ENCODE measurements at regions not wholly inside any gene's neighbourhood (a gene's known extent, or its start where the extent isn't known, plus 50 kb on each side); places are given as distances from the start of the nearest gene placed in this dataset.

- 90% methylated on average over 7 of the region's 7 CpGs for WGBS
These were observed 295.3 kb upstream of the PRKCQ start for GRCh38 chr10:6875269-6875865.

GRCh38 chr10:6871128-6871527, 291.1 kb upstream of the PRKCQ start:
- H3K4me1 ChIP-seq (ENCODE audit: control insufficient read depth in 2 of 2, insufficient read depth in 2 of 2, low read length in 2 of 2) = no peaks in the 10 kb centered on the region
- no peak overlapping the region for H3K27ac ChIP-seq (ENCODE audit: low read depth in 1 of 2, low read length in 1 of 2)
- no peaks in the 10 kb centered on the region for H3K36me3 ChIP-seq (ENCODE audit: control insufficient read depth in 2 of 2, insufficient read depth in 2 of 2, low read length in 1 of 2)
- no peaks in the 10 kb centered on the region for H3K27me3 ChIP-seq (ENCODE audit: control insufficient read depth in 2 of 2, insufficient read depth in 1 of 2, low read length in 1 of 2)
- WGBS = 97% methylated on average over 10 of the region's 10 CpGs
- H3K9me3 ChIP-seq (ENCODE audit: control insufficient read depth in 2 of 2, insufficient read depth in 1 of 2, low read length in 1 of 2) = no peaks in the 10 kb centered on the region
- no peak overlapping the region for H3K4me3 ChIP-seq (ENCODE audit: low read length in 2 of 2)
- no peak for DNase-seq (ENCODE audit: low read depth in 6 of 9, low spot score in 9 of 9)

More at GRCh38 chr10:6875269-6875865, 295.3 kb upstream of the PRKCQ start:
- no peaks in the 10 kb centered on the region for H3K36me3 ChIP-seq (ENCODE audit: control insufficient read depth in 2 of 2, insufficient read depth in 2 of 2, low read length in 1 of 2)
- no peak overlapping the region for H3K27ac ChIP-seq (ENCODE audit: low read depth in 1 of 2, low read length in 1 of 2)
- H3K4me1 ChIP-seq (ENCODE audit: control insufficient read depth in 2 of 2, insufficient read depth in 2 of 2, low read length in 2 of 2) = peaks cover 11 to 12% of the 10 kb centered on the region in 2 donors
- no peaks in the 10 kb centered on the region for H3K9me3 ChIP-seq (ENCODE audit: control insufficient read depth in 2 of 2, insufficient read depth in 1 of 2, low read length in 1 of 2)
- H3K4me3 ChIP-seq (ENCODE audit: low read length in 2 of 2) = no peak overlapping the region
- no peak for DNase-seq (ENCODE audit: low read depth in 6 of 9, low spot score in 9 of 9)
- H3K27me3 ChIP-seq (ENCODE audit: control insufficient read depth in 2 of 2, insufficient read depth in 1 of 2, low read length in 1 of 2) = no peaks in the 10 kb centered on the region

GRCh38 chr10:6868036-6868725, 288.1 kb upstream of the PRKCQ start:
- no peaks in the 10 kb centered on the region for H3K36me3 ChIP-seq (ENCODE audit: control insufficient read depth in 2 of 2, insufficient read depth in 2 of 2, low read length in 1 of 2)
- no peaks in the 10 kb centered on the region for H3K4me1 ChIP-seq (ENCODE audit: control insufficient read depth in 2 of 2, insufficient read depth in 2 of 2, low read length in 2 of 2)
- WGBS = 84% methylated on average over 6 of the region's 6 CpGs
- no peaks in the 10 kb centered on the region for H3K27me3 ChIP-seq (ENCODE audit: control insufficient read depth in 2 of 2, insufficient read depth in 1 of 2, low read length in 1 of 2)
- H3K4me3 ChIP-seq (ENCODE audit: low read length in 2 of 2) = no peak overlapping the region
- no peak overlapping the region for H3K27ac ChIP-seq (ENCODE audit: low read depth in 1 of 2, low read length in 1 of 2)
- no peak for DNase-seq (ENCODE audit: low read depth in 6 of 9, low spot score in 9 of 9)
- H3K9me3 ChIP-seq (ENCODE audit: control insufficient read depth in 2 of 2, insufficient read depth in 1 of 2, low read length in 1 of 2) = no peaks in the 10 kb centered on the region

- Histone ChIP-seq H3K9me3 (ENCODE audit: control insufficient read depth in 2 of 2, insufficient read depth in 1 of 2, low read length in 1 of 2) (no peaks in the 10 kb centered on the region), H3K4me1 (ENCODE audit: control insufficient read depth in 2 of 2, insufficient read depth in 2 of 2, low read length in 2 of 2) (no peaks in the 10 kb centered on the region), H3K4me3 (ENCODE audit: low read length in 2 of 2) (no peak overlapping the region), H3K27ac (ENCODE audit: low read depth in 1 of 2, low read length in 1 of 2) (no peak overlapping the region), H3K27me3 (ENCODE audit: control insufficient read depth in 2 of 2, insufficient read depth in 1 of 2, low read length in 1 of 2) (no peaks in the 10 kb centered on the region), H3K36me3 (ENCODE audit: control insufficient read depth in 2 of 2, insufficient read depth in 2 of 2, low read length in 1 of 2) (no peaks in the 10 kb centered on the region)
- WGBS = 60% methylated on average over 2 of the region's 2 CpGs
- DNase-seq (ENCODE audit: low read depth in 6 of 9, low spot score in 9 of 9) = no peak
These were observed 286.7 kb upstream of the PRKCQ start for GRCh38 chr10:6866757-6867156.

GRCh38 chr10:6864142-6864541, 284.1 kb upstream of the PRKCQ start:
- WGBS = 97% methylated on average over 6 of the region's 6 CpGs
- no peak overlapping the region for H3K27ac ChIP-seq (ENCODE audit: low read depth in 1 of 2, low read length in 1 of 2)

GRCh38 chr10:6863381-6863780, 283.3 kb upstream of the PRKCQ start:
- H3K36me3 ChIP-seq (ENCODE audit: control insufficient read depth in 2 of 2, insufficient read depth in 2 of 2, low read length in 1 of 2) = no peaks in the 10 kb centered on the region
- no peaks in the 10 kb centered on the region for H3K9me3 ChIP-seq (ENCODE audit: control insufficient read depth in 2 of 2, insufficient read depth in 1 of 2, low read length in 1 of 2)
- no peak for DNase-seq (ENCODE audit: low read depth in 6 of 9, low spot score in 9 of 9)
- H3K4me3 ChIP-seq (ENCODE audit: low read length in 2 of 2) = no peak overlapping the region
- H3K27me3 ChIP-seq (ENCODE audit: control insufficient read depth in 2 of 2, insufficient read depth in 1 of 2, low read length in 1 of 2) = no peaks in the 10 kb centered on the region
- no peaks in the 10 kb centered on the region for H3K4me1 ChIP-seq (ENCODE audit: control insufficient read depth in 2 of 2, insufficient read depth in 2 of 2, low read length in 2 of 2)
- 98% methylated on average over 1 of the region's 1 CpG for WGBS
- H3K27ac ChIP-seq (ENCODE audit: low read depth in 1 of 2, low read length in 1 of 2) = no peak overlapping the region

More at GRCh38 chr10:6864142-6864541, 284.1 kb upstream of the PRKCQ start:
- Histone ChIP-seq H3K9me3 (ENCODE audit: control insufficient read depth in 2 of 2, insufficient read depth in 1 of 2, low read length in 1 of 2) (no peaks in the 10 kb centered on the region), H3K4me1 (ENCODE audit: control insufficient read depth in 2 of 2, insufficient read depth in 2 of 2, low read length in 2 of 2) (no peaks in the 10 kb centered on the region), H3K4me3 (ENCODE audit: low read length in 2 of 2) (no peak overlapping the region), H3K36me3 (ENCODE audit: control insufficient read depth in 2 of 2, insufficient read depth in 2 of 2, low read length in 1 of 2) (no peaks in the 10 kb centered on the region), H3K27me3 (ENCODE audit: control insufficient read depth in 2 of 2, insufficient read depth in 1 of 2, low read length in 1 of 2) (no peaks in the 10 kb centered on the region)
- DNase-seq (ENCODE audit: low read depth in 6 of 9, low spot score in 9 of 9) = no peak

- H3K9me3 ChIP-seq (ENCODE audit: control insufficient read depth in 2 of 2, insufficient read depth in 1 of 2, low read length in 1 of 2) = no peaks in the 10 kb centered on the region
- no peak overlapping the region for H3K4me3 ChIP-seq (ENCODE audit: low read length in 2 of 2)
- DNase-seq (ENCODE audit: low read depth in 6 of 9, low spot score in 9 of 9) = no peak
- H3K36me3 ChIP-seq (ENCODE audit: control insufficient read depth in 2 of 2, insufficient read depth in 2 of 2, low read length in 1 of 2) = no peaks in the 10 kb centered on the region
- no peaks in the 10 kb centered on the region for H3K4me1 ChIP-seq (ENCODE audit: control insufficient read depth in 2 of 2, insufficient read depth in 2 of 2, low read length in 2 of 2)
- WGBS = 98% methylated on average over 3 of the region's 3 CpGs
- H3K27ac ChIP-seq (ENCODE audit: low read depth in 1 of 2, low read length in 1 of 2) = no peak overlapping the region
- H3K27me3 ChIP-seq (ENCODE audit: control insufficient read depth in 2 of 2, insufficient read depth in 1 of 2, low read length in 1 of 2) = no peaks in the 10 kb centered on the region
These were observed 270.4 kb upstream of the PRKCQ start for GRCh38 chr10:6850452-6850851.

- Histone ChIP-seq H3K4me1 (ENCODE audit: control insufficient read depth in 2 of 2, insufficient read depth in 2 of 2, low read length in 2 of 2) (no peaks in the 10 kb centered on the region), H3K9me3 (ENCODE audit: control insufficient read depth in 2 of 2, insufficient read depth in 1 of 2, low read length in 1 of 2) (no peaks in the 10 kb centered on the region), H3K36me3 (ENCODE audit: control insufficient read depth in 2 of 2, insufficient read depth in 2 of 2, low read length in 1 of 2) (no peaks in the 10 kb centered on the region), H3K27ac (ENCODE audit: low read depth in 1 of 2, low read length in 1 of 2) (no peak overlapping the region), H3K4me3 (ENCODE audit: low read length in 2 of 2) (no peak overlapping the region), H3K27me3 (ENCODE audit: control insufficient read depth in 2 of 2, insufficient read depth in 1 of 2, low read length in 1 of 2) (no peaks in the 10 kb centered on the region)
- DNase-seq (ENCODE audit: low read depth in 6 of 9, low spot score in 9 of 9) = no peak
- 96% methylated on average over 3 of the region's 3 CpGs for WGBS
These were observed 267.5 kb upstream of the PRKCQ start for GRCh38 chr10:6847561-6847960.

- H3K36me3 ChIP-seq (ENCODE audit: control insufficient read depth in 2 of 2, insufficient read depth in 2 of 2, low read length in 1 of 2) = no peaks in the 10 kb centered on the region
- WGBS = 93% methylated on average over 4 of the region's 4 CpGs
These were observed 264.0 kb upstream of the PRKCQ start for GRCh38 chr10:6843894-6844650.

More at GRCh38 chr10:6843894-6844650, 264.0 kb upstream of the PRKCQ start:
- no peak for DNase-seq (ENCODE audit: low read depth in 6 of 9, low spot score in 9 of 9)
- Histone ChIP-seq H3K4me3 (ENCODE audit: low read length in 2 of 2) (no peak overlapping the region), H3K9me3 (ENCODE audit: control insufficient read depth in 2 of 2, insufficient read depth in 1 of 2, low read length in 1 of 2) (no peaks in the 10 kb centered on the region), H3K27ac (ENCODE audit: low read depth in 1 of 2, low read length in 1 of 2) (no peak overlapping the region), H3K27me3 (ENCODE audit: control insufficient read depth in 2 of 2, insufficient read depth in 1 of 2, low read length in 1 of 2) (no peaks in the 10 kb centered on the region), H3K4me1 (ENCODE audit: control insufficient read depth in 2 of 2, insufficient read depth in 2 of 2, low read length in 2 of 2) (no peaks in the 10 kb centered on the region)
